Glutamatergic neuron (in vitro differentiated cells): ENCODE measurements at regions not wholly inside any gene's neighbourhood (a gene's known extent, or its start where the extent isn't known, plus 50 kb on each side); places are given as distances from the start of the nearest gene placed in this dataset.

Source experiments
- DNase-seq: peaks from one replicate; pipeline ENCODE4 v3.0.0; 2022
- H3K27ac Mint-ChIP-seq: one replicate; pipeline ENCODE4 v1.8.0; 2020; ENCODE audit warnings: mild to moderate bottlenecking, mixed read lengths, inconsistent platforms; ENCODE audit not compliant: unreplicated experiment
- H3K27me3 Mint-ChIP-seq: one replicate; pipeline ENCODE4 v1.8.0; 2020; ENCODE audit warnings: mild to moderate bottlenecking, moderate library complexity, mixed read lengths, inconsistent platforms; ENCODE audit not compliant: unreplicated experiment
- H3K36me3 Mint-ChIP-seq: one replicate; pipeline ENCODE4 v1.8.0; 2020; ENCODE audit warnings: mild to moderate bottlenecking, mixed read lengths, inconsistent platforms; ENCODE audit not compliant: unreplicated experiment
- H3K4me1 Mint-ChIP-seq: one replicate; pipeline ENCODE4 v1.8.0; 2020; ENCODE audit warnings: mild to moderate bottlenecking, low read depth, mixed read lengths, inconsistent platforms; ENCODE audit not compliant: unreplicated experiment
- H3K4me3 Mint-ChIP-seq: one replicate; pipeline ENCODE4 v1.8.0; 2020; ENCODE audit warnings: mild to moderate bottlenecking, mixed read lengths, inconsistent platforms; ENCODE audit not compliant: unreplicated experiment
- H3K9me3 Mint-ChIP-seq: one replicate; pipeline ENCODE4 v1.8.0; 2020; ENCODE audit warnings: mild to moderate bottlenecking, moderate library complexity, mixed read lengths, inconsistent platforms; ENCODE audit not compliant: unreplicated experiment
- CTCF ChIP-seq: fragments of 200-600 bp; sonication (generic); IDR thresholded peaks from one replicate; pipeline ENCODE4 v1.5.0; 2021; ENCODE audit not compliant: partially characterized antibody, unreplicated experiment

GRCh38 chr20:11406877-11407276, 510.8 kb upstream of the BTBD3 start:
- H3K4me3 Mint-ChIP-seq: no peak overlapping the region
- TF ChIP-seq CTCF: no peak
- H3K27ac Mint-ChIP-seq: no peak overlapping the region
- no peaks in the 10 kb centered on the region for H3K36me3 Mint-ChIP-seq
- no peaks in the 10 kb centered on the region for H3K9me3 Mint-ChIP-seq
- DNase-seq: no peak
- peaks cover 3% of the 10 kb centered on the region for H3K27me3 Mint-ChIP-seq
- H3K4me1 Mint-ChIP-seq: no peaks in the 10 kb centered on the region

GRCh38 chr20:11409561-11409960, 508.1 kb upstream of the BTBD3 start:
- H3K36me3 Mint-ChIP-seq: no peaks in the 10 kb centered on the region
- no peak overlapping the region for H3K27ac Mint-ChIP-seq
- H3K4me1 Mint-ChIP-seq: no peaks in the 10 kb centered on the region
- no peak for TF ChIP-seq CTCF
- no peak overlapping the region for H3K4me3 Mint-ChIP-seq
- no peak for DNase-seq
- H3K9me3 Mint-ChIP-seq: no peaks in the 10 kb centered on the region
- no peaks in the 10 kb centered on the region for H3K27me3 Mint-ChIP-seq

GRCh38 chr20:11411765-11412164, 505.9 kb upstream of the BTBD3 start:
- H3K27me3 Mint-ChIP-seq: no peaks in the 10 kb centered on the region
- TF ChIP-seq CTCF: no peak
- H3K36me3 Mint-ChIP-seq: no peaks in the 10 kb centered on the region
- H3K4me1 Mint-ChIP-seq: no peaks in the 10 kb centered on the region
- no peak overlapping the region for H3K27ac Mint-ChIP-seq
- H3K4me3 Mint-ChIP-seq: no peak overlapping the region
- H3K9me3 Mint-ChIP-seq: no peaks in the 10 kb centered on the region
- no peak for DNase-seq

GRCh38 chr20:11426948-11427347, 490.7 kb upstream of the BTBD3 start:
- Mint-ChIP-seq H3K9me3 (no peaks in the 10 kb centered on the region), H3K4me3 (no peak overlapping the region), H3K36me3 (no peaks in the 10 kb centered on the region), H3K27me3 (no peaks in the 10 kb centered on the region), H3K4me1 (peaks cover 3% of the 10 kb centered on the region), H3K27ac (no peak overlapping the region)
- no peak for TF ChIP-seq CTCF
- no peak for DNase-seq

GRCh38 chr20:11429168-11429567, 488.5 kb upstream of the BTBD3 start:
- Mint-ChIP-seq H3K36me3 (no peaks in the 10 kb centered on the region), H3K27ac (no peak overlapping the region), H3K4me1 (peaks cover 3% of the 10 kb centered on the region), H3K4me3 (no peak overlapping the region), H3K27me3 (no peaks in the 10 kb centered on the region), H3K9me3 (no peaks in the 10 kb centered on the region)
- no peak for DNase-seq
- no peak for TF ChIP-seq CTCF
